Hypothalamus (tissue), 51 donors: ENCODE measurements at regions not wholly inside any gene's neighbourhood (a gene's known extent, or its start where the extent isn't known, plus 50 kb on each side); places are given as distances from the start of the nearest gene placed in this dataset.
A peak's percentile ranks its signal among the peaks of the same experiment; 100 is the strongest.
"Not testable (repeated sequence)": the region's sequence is repeated elsewhere in the genome, so short reads cannot be mapped to it uniquely, and the experiment has no call there.

Source experiments
- DNase-seq, 51 donors: peaks; one replicate each; lab custom pipeline; 2025; lab: John Stamatoyannopoulos, UW

- no peak for DNase-seq
These were observed 122.5 kb downstream of the CETN3 start for GRCh38 chr5:90287036-90287435.

GRCh38 chr5:90285581-90285980 lies 124.0 kb downstream of the CETN3 start:
- DNase-seq = no peak

GRCh38 chr5:90284375-90284774 lies 125.2 kb downstream of the CETN3 start:
- no peak for DNase-seq

- DNase-seq = no peak
These were observed 130.5 kb downstream of the CETN3 start for GRCh38 chr5:90279091-90279490.

- DNase-seq = no peak
These were observed 135.3 kb downstream of the CETN3 start for GRCh38 chr5:90274216-90274615.

- DNase-seq = no peak
These were observed 141.9 kb downstream of the CETN3 start for GRCh38 chr5:90267646-90268045.

GRCh38 chr5:90265545-90265857 lies 144.1 kb downstream of the CETN3 start:
- no peak for DNase-seq

GRCh38 chr5:90264689-90265544 lies 144.6 kb downstream of the CETN3 start:
- peak in 43 of 51 donors; percentile 1 to 82 (median 27) for DNase-seq

GRCh38 chr5:90263102-90263820 lies 146.3 kb downstream of the CETN3 start:
- no peak for DNase-seq

GRCh38 chr5:90251447-90251846 lies 158.1 kb downstream of the CETN3 start:
- DNase-seq = no peak

GRCh38 chr5:90248640-90249039 lies 160.9 kb downstream of the CETN3 start:
- DNase-seq = no peak

- DNase-seq = not testable (repeated sequence)
These were observed 165.7 kb downstream of the CETN3 start for GRCh38 chr5:90243848-90244247.

- no peak for DNase-seq
These were observed 176.1 kb downstream of the CETN3 start for GRCh38 chr5:90233476-90233875.

GRCh38 chr5:90231688-90232087 lies 177.9 kb downstream of the CETN3 start:
- no peak for DNase-seq

- no peak for DNase-seq
These were observed 181.9 kb downstream of the CETN3 start for GRCh38 chr5:90227683-90228082.

- DNase-seq = peak in 1 of 51 donors; percentile 1
These were observed 183.0 kb downstream of the CETN3 start for GRCh38 chr5:90226433-90227099.

- no peak for DNase-seq
These were observed 185.2 kb downstream of the CETN3 start for GRCh38 chr5:90224342-90224741.

GRCh38 chr5:90223756-90224155 lies 185.8 kb downstream of the CETN3 start:
- no peak for DNase-seq

- DNase-seq = no peak
These were observed 187.6 kb downstream of the CETN3 start for GRCh38 chr5:90221951-90222350.

GRCh38 chr5:90220554-90220953 lies 189.0 kb downstream of the CETN3 start:
- DNase-seq = no peak

- DNase-seq = no peak
These were observed 194.6 kb downstream of the CETN3 start for GRCh38 chr5:90214991-90215390.

GRCh38 chr5:90208323-90208722 lies 201.2 kb downstream of the CETN3 start:
- not testable (repeated sequence) for DNase-seq
